Glutamatergic neuron (in vitro differentiated cells): ENCODE measurements at regions not wholly inside any gene's neighbourhood (a gene's known extent, or its start where the extent isn't known, plus 50 kb on each side); places are given as distances from the start of the nearest gene placed in this dataset.

Experiments
- DNase-seq: peaks from one replicate; pipeline ENCODE4 v3.0.0; 2022
- H3K27ac Mint-ChIP-seq: one replicate; pipeline ENCODE4 v1.8.0; 2020; ENCODE audit warnings: mild to moderate bottlenecking, mixed read lengths, inconsistent platforms; ENCODE audit not compliant: unreplicated experiment
- H3K27me3 Mint-ChIP-seq: one replicate; pipeline ENCODE4 v1.8.0; 2020; ENCODE audit warnings: mild to moderate bottlenecking, moderate library complexity, mixed read lengths, inconsistent platforms; ENCODE audit not compliant: unreplicated experiment
- H3K36me3 Mint-ChIP-seq: one replicate; pipeline ENCODE4 v1.8.0; 2020; ENCODE audit warnings: mild to moderate bottlenecking, mixed read lengths, inconsistent platforms; ENCODE audit not compliant: unreplicated experiment
- H3K4me1 Mint-ChIP-seq: one replicate; pipeline ENCODE4 v1.8.0; 2020; ENCODE audit warnings: mild to moderate bottlenecking, low read depth, mixed read lengths, inconsistent platforms; ENCODE audit not compliant: unreplicated experiment
- H3K4me3 Mint-ChIP-seq: one replicate; pipeline ENCODE4 v1.8.0; 2020; ENCODE audit warnings: mild to moderate bottlenecking, mixed read lengths, inconsistent platforms; ENCODE audit not compliant: unreplicated experiment
- H3K9me3 Mint-ChIP-seq: one replicate; pipeline ENCODE4 v1.8.0; 2020; ENCODE audit warnings: mild to moderate bottlenecking, moderate library complexity, mixed read lengths, inconsistent platforms; ENCODE audit not compliant: unreplicated experiment
- CTCF ChIP-seq: fragments of 200-600 bp; sonication (generic); IDR thresholded peaks from one replicate; pipeline ENCODE4 v1.5.0; 2021; ENCODE audit not compliant: partially characterized antibody, unreplicated experiment

GRCh38 chr9:107751567-107752210 lies 262.1 kb upstream of the KLF4 start:
- no peak overlapping the region for H3K4me3 Mint-ChIP-seq
- no peaks in the 10 kb centered on the region for H3K4me1 Mint-ChIP-seq
- H3K27ac Mint-ChIP-seq, result no peak overlapping the region
- no peaks in the 10 kb centered on the region for H3K9me3 Mint-ChIP-seq
- DNase-seq, result no peak
- H3K36me3 Mint-ChIP-seq, result no peaks in the 10 kb centered on the region
- no peaks in the 10 kb centered on the region for H3K27me3 Mint-ChIP-seq
- TF ChIP-seq CTCF, result no peak

- no peaks in the 10 kb centered on the region for H3K27me3 Mint-ChIP-seq
- H3K27ac Mint-ChIP-seq, result no peak overlapping the region
- TF ChIP-seq CTCF, result no peak
- no peaks in the 10 kb centered on the region for H3K4me1 Mint-ChIP-seq
- no peak overlapping the region for H3K4me3 Mint-ChIP-seq
- DNase-seq, result no peak
- no peaks in the 10 kb centered on the region for H3K9me3 Mint-ChIP-seq
- H3K36me3 Mint-ChIP-seq, result no peaks in the 10 kb centered on the region
Measured at GRCh38 chr9:107750741-107751566, 261.4 kb upstream of the KLF4 start.

- no peaks in the 10 kb centered on the region for H3K9me3 Mint-ChIP-seq
- H3K27ac Mint-ChIP-seq, result no peak overlapping the region
- no peaks in the 10 kb centered on the region for H3K36me3 Mint-ChIP-seq
- no peaks in the 10 kb centered on the region for H3K4me1 Mint-ChIP-seq
- no peak for DNase-seq
- no peak overlapping the region for H3K4me3 Mint-ChIP-seq
- H3K27me3 Mint-ChIP-seq, result no peaks in the 10 kb centered on the region
- TF ChIP-seq CTCF, result no peak
Measured at GRCh38 chr9:107749787-107750444, 260.3 kb upstream of the KLF4 start.

- Mint-ChIP-seq H3K4me3 (no peak overlapping the region), H3K4me1 (no peaks in the 10 kb centered on the region), H3K36me3 (no peaks in the 10 kb centered on the region), H3K9me3 (no peaks in the 10 kb centered on the region), H3K27ac (no peak overlapping the region), H3K27me3 (no peaks in the 10 kb centered on the region)
- no peak for TF ChIP-seq CTCF
- DNase-seq, result no peak
Measured at GRCh38 chr9:107744873-107745272, 255.3 kb upstream of the KLF4 start.
